Keratinocyte (primary cell): ENCODE measurements at regions not wholly inside any gene's neighbourhood (a gene's known extent, or its start where the extent isn't known, plus 50 kb on each side); places are given as distances from the start of the nearest gene placed in this dataset.

Source experiments
- DNase-seq: peaks from one replicate; pipeline ENCODE4 v3.0.0-alpha.2; 2011; ENCODE audit warnings: low read depth, missing footprints, low spot score
- FAIRE-seq: peaks from 2 replicates; lab custom pipeline; 2011; peaks lifted over from hg19 to GRCh38; lab: Jason Lieb, UNC
- H2AFZ ChIP-seq: 2 replicates; pipeline ENCODE4 v1.6.0; 2012; ENCODE audit warnings: low read length, control low read depth, inconsistent platforms; ENCODE audit not compliant: control insufficient read depth
- H3K27ac ChIP-seq: 2 replicates; pipeline ENCODE4 v1.5.1; 2011; ENCODE audit warnings: low read length; ENCODE audit not compliant: control insufficient read depth, insufficient read depth
- H3K27me3 ChIP-seq: 3 replicates; pipeline ENCODE4 v1.6.0; 2011; ENCODE audit warnings: low read length; ENCODE audit not compliant: control insufficient read depth, insufficient read depth; ENCODE audit errors: extremely low read depth
- H3K36me3 ChIP-seq, 2 experiments: 2 replicates in 1 of 2; 3 replicates in 1 of 2; pipeline ENCODE4 v1.5.1; 2011; ENCODE audit warnings: low read length in 2 of 2, mild to moderate bottlenecking in 1 of 2; ENCODE audit not compliant: control insufficient read depth in 2 of 2, insufficient read depth in 2 of 2; ENCODE audit errors: extremely low read depth in 1 of 2
- H3K4me1 ChIP-seq: 3 replicates; pipeline ENCODE4 v1.5.1; 2011; ENCODE audit warnings: low read length; ENCODE audit not compliant: control insufficient read depth, insufficient read depth; ENCODE audit errors: extremely low read depth
- H3K4me2 ChIP-seq: 3 replicates; pipeline ENCODE4 v1.6.0; 2011; ENCODE audit warnings: low read depth, low read length; ENCODE audit not compliant: control insufficient read depth, insufficient read depth; ENCODE audit errors: extremely low read depth
- H3K4me3 ChIP-seq, 3 experiments: fragments of 200-600 bp in 1 of 3; sonication (generic) in 1 of 3; 2 replicates in 2 of 3; 3 replicates in 1 of 3; pipeline ENCODE4 v1.5.1; 2011 to 2016; ENCODE audit warnings: low read length in 3 of 3, mild to moderate bottlenecking in 3 of 3, control low read depth in 2 of 3, inconsistent platforms in 1 of 3, low read depth in 1 of 3, mixed read lengths in 1 of 3, mixed run types in 1 of 3, moderate library complexity in 1 of 3; ENCODE audit not compliant: control insufficient read depth in 2 of 3, insufficient read depth in 2 of 3; ENCODE audit errors: extremely low read depth in 1 of 3
- H3K79me2 ChIP-seq: 2 replicates; pipeline ENCODE4 v1.6.0; 2012; ENCODE audit warnings: low read length; ENCODE audit not compliant: control insufficient read depth, insufficient read depth
- H3K9ac ChIP-seq: 3 replicates; pipeline ENCODE4 v1.6.0; 2011; ENCODE audit warnings: low read length; ENCODE audit not compliant: control insufficient read depth, insufficient read depth; ENCODE audit errors: extremely low read depth
- H3K9me1 ChIP-seq: 3 replicates; pipeline ENCODE4 v1.6.0; 2011; ENCODE audit warnings: low read length; ENCODE audit not compliant: control insufficient read depth, insufficient read depth; ENCODE audit errors: extremely low read depth
- H3K9me3 ChIP-seq: 2 replicates; pipeline ENCODE4 v1.5.1; 2012; ENCODE audit warnings: low read depth, low read length; ENCODE audit not compliant: control insufficient read depth
- H4K20me1 ChIP-seq: 3 replicates; pipeline ENCODE4 v1.6.0; 2011; ENCODE audit warnings: low read length; ENCODE audit not compliant: control insufficient read depth, insufficient read depth; ENCODE audit errors: extremely low read depth
- CTCF ChIP-seq, 3 experiments: IDR thresholded peaks in 1 of 3; conservative IDR thresholded peaks in 1 of 3; optimal IDR thresholded peaks in 1 of 3; 2 replicates in 2 of 3; 3 replicates in 1 of 3; pipeline versions ENCODE3 to v1.5.1; 2011; ENCODE audit warnings: low read length in 3 of 3, mild to moderate bottlenecking in 3 of 3, moderate library complexity in 2 of 3, control low read depth in 1 of 3, inconsistent platforms in 1 of 3; ENCODE audit not compliant: insufficient read depth in 2 of 3; ENCODE audit errors: extremely low read depth in 1 of 3
- EZH2 ChIP-seq: IDR thresholded peaks from one replicate; pipeline ENCODE4 v1.6.1; 2012; ENCODE audit warnings: inconsistent platforms, mild to moderate bottlenecking, low read length, moderate library complexity
- dilution Hi-C: fragments of 300-500 bp; cut with MboI; formaldehyde crosslinking; loops from one replicate; pipeline ENCODE4 v1.7.0; 2020; ENCODE audit warnings: low sequenced_read_pairs; ENCODE audit not compliant: extremely low pct_ligation_motif_present

- no peaks in the 10 kb centered on the region for H4K20me1 ChIP-seq
- no peak for FAIRE-seq
- H3K4me3 ChIP-seq = no peak overlapping the region
- no peaks in the 10 kb centered on the region for H3K9me1 ChIP-seq
- no peaks in the 10 kb centered on the region for H3K9me3 ChIP-seq
- H3K27ac ChIP-seq = no peak overlapping the region
- no peak for DNase-seq
- dilution Hi-C loops = no loop called here
- H3K4me1 ChIP-seq = no peaks in the 10 kb centered on the region
- H3K79me2 ChIP-seq = no peaks in the 10 kb centered on the region
- no peaks in the 10 kb centered on the region for H3K27me3 ChIP-seq
- H2AFZ ChIP-seq = no peak overlapping the region
- H3K4me2 ChIP-seq = no peak overlapping the region
- H3K9ac ChIP-seq = no peak overlapping the region
- TF ChIP-seq CTCF (optimal IDR thresholded peaks at IDR 0.05 in 1 of 3, IDR thresholded peaks at IDR 0.05 in 1 of 3, conservative IDR thresholded peaks at IDR 0.05 in 1 of 3; ENCODE audit: extremely low read depth in 1 of 3, insufficient read depth in 2 of 3, low read length in 3 of 3) (no peak), EZH2 (no peak)
- no peaks in the 10 kb centered on the region for H3K36me3 ChIP-seq
Observed at GRCh38 chr7:109735881-109736280, 1166.2 kb downstream of the DNAJB9 start.

DNA sequence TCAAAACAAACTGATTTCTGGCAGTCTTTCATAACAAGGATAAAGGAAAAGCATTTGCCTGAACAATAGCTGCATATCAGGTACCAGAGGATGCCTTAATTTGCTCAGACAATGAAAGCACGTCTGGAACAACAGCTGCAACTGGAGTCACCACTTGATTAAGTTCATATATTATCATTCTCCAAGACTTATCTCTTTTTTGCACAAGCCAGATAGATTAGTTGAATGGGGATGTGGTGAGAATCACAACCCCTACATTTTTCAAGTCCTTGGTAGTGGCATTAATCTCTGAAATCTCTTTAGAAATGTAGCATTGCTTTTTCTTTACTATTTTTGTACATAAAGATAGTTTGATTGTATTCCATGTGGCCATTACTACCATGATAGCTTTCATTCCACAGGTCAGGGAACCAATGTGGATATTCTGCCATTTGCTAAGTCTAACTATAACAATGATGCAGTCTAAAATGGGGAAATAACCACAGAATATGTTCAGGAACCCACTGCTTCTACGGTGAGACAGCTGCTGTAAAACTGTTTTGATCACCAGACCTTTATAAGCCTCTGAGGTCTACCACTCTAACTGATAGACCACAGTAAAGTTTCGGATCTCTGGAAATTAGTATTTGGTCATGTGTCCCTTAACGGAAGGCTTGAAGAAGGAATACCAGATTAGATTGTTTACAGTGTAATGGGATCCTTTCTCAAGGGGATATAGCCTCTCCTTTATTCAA, 1176.2 kb downstream of the DNAJB9 start:
- H2AFZ ChIP-seq = no peak overlapping the region
- H3K36me3 ChIP-seq = no peaks in the 10 kb centered on the region
- no peak for TF ChIP-seq CTCF (optimal IDR thresholded peaks at IDR 0.05 in 1 of 3, IDR thresholded peaks at IDR 0.05 in 1 of 3, conservative IDR thresholded peaks at IDR 0.05 in 1 of 3; ENCODE audit: extremely low read depth in 1 of 3, insufficient read depth in 2 of 3, low read length in 3 of 3)
- TF ChIP-seq EZH2 = no peak
- no peak overlapping the region for H3K4me2 ChIP-seq
- no peaks in the 10 kb centered on the region for H3K79me2 ChIP-seq
- no peaks in the 10 kb centered on the region for H4K20me1 ChIP-seq
- H3K27me3 ChIP-seq = no peaks in the 10 kb centered on the region
- FAIRE-seq = no peak
- DNase-seq = no peak
- H3K4me1 ChIP-seq = no peaks in the 10 kb centered on the region
- H3K27ac ChIP-seq = no peak overlapping the region
- H3K4me3 ChIP-seq = no peak overlapping the region
- no peaks in the 10 kb centered on the region for H3K9me3 ChIP-seq
- H3K9ac ChIP-seq = no peak overlapping the region
- dilution Hi-C loops = no loop called here
- H3K9me1 ChIP-seq = no peaks in the 10 kb centered on the region
